Trophoblast cell (in vitro differentiated cells and primary cell): ENCODE measurements at regions not wholly inside any gene's neighbourhood (a gene's known extent, or its start where the extent isn't known, plus 50 kb on each side); places are given as distances from the start of the nearest gene placed in this dataset.
A peak's percentile ranks its signal among the peaks of the same experiment; 100 is the strongest.

Experiments
- DNase-seq, 2 donors: peaks; one replicate each; pipeline ENCODE4 v3.0.0-alpha.2; 2016
- H2AFZ ChIP-seq: 2 replicates; pipeline ENCODE4 v1.6.1; 2013; ENCODE audit warnings: low read length, moderate library complexity, mild to moderate bottlenecking; ENCODE audit not compliant: insufficient read depth, poor library complexity
- H2AK5ac ChIP-seq: 2 replicates; pipeline ENCODE4 v1.6.1; 2013; ENCODE audit warnings: mild to moderate bottlenecking, low read length
- H2BK120ac ChIP-seq: 2 replicates; pipeline ENCODE4 v1.6.1; 2013; ENCODE audit warnings: low read length, mild to moderate bottlenecking, moderate library complexity; ENCODE audit not compliant: insufficient read depth, poor library complexity
- H2BK12ac ChIP-seq: 2 replicates; pipeline ENCODE4 v1.6.1; 2013; ENCODE audit warnings: mild to moderate bottlenecking, low read length, moderate library complexity
- H2BK5ac ChIP-seq: 2 replicates; pipeline ENCODE4 v1.6.1; 2013; ENCODE audit warnings: low read length, low read depth, moderate library complexity, mild to moderate bottlenecking; ENCODE audit not compliant: poor library complexity
- H3K14ac ChIP-seq: 2 replicates; pipeline ENCODE4 v1.6.1; 2013; ENCODE audit warnings: mild to moderate bottlenecking, low read length
- H3K18ac ChIP-seq: 2 replicates; pipeline ENCODE4 v1.6.1; 2013; ENCODE audit warnings: mild to moderate bottlenecking, low read length
- H3K23ac ChIP-seq: 2 replicates; pipeline ENCODE4 v1.6.1; 2013; ENCODE audit warnings: low read length
- H3K27ac ChIP-seq: 2 replicates; pipeline ENCODE4 v1.5.1; 2013; ENCODE audit warnings: low read depth, mild to moderate bottlenecking, inconsistent platforms, low read length, moderate library complexity
- H3K27me3 ChIP-seq: 2 replicates; pipeline ENCODE4 v1.6.1; 2013; ENCODE audit warnings: inconsistent platforms, mild to moderate bottlenecking, low read length, moderate library complexity; ENCODE audit not compliant: insufficient read depth
- H3K36me3 ChIP-seq, 2 experiments: 1 replicate in 1 of 2; 2 replicates in 1 of 2; pipeline ENCODE4 v1.6.1; 2013; ENCODE audit warnings: low read length in 2 of 2, mild to moderate bottlenecking in 2 of 2, moderate library complexity in 1 of 2; ENCODE audit not compliant: insufficient read depth in 2 of 2, control insufficient read depth in 1 of 2
- H3K4ac ChIP-seq: 2 replicates; pipeline ENCODE4 v1.6.1; 2013; ENCODE audit warnings: low read depth, mild to moderate bottlenecking, low read length, moderate library complexity
- H3K4me1 ChIP-seq, 2 experiments: 1 replicate in 1 of 2; 2 replicates in 1 of 2; pipeline ENCODE4 v1.6.1; 2013; ENCODE audit warnings: low read length in 2 of 2, mild to moderate bottlenecking in 2 of 2, moderate library complexity in 1 of 2; ENCODE audit not compliant: insufficient read depth in 2 of 2, control insufficient read depth in 1 of 2
- H3K4me2 ChIP-seq: 2 replicates; pipeline ENCODE4 v1.6.1; 2013; ENCODE audit warnings: inconsistent platforms, mild to moderate bottlenecking, low read length, moderate library complexity
- H3K4me3 ChIP-seq: 2 replicates; pipeline ENCODE4 v1.5.1; 2013; ENCODE audit warnings: mild to moderate bottlenecking, low read depth, low read length, inconsistent platforms
- H3K79me1 ChIP-seq: one replicate; pipeline ENCODE4 v1.6.1; 2013; ENCODE audit warnings: low read length
- H3K79me2 ChIP-seq: 2 replicates; pipeline ENCODE4 v1.6.1; 2013; ENCODE audit warnings: low read length, mild to moderate bottlenecking; ENCODE audit not compliant: control insufficient read depth, insufficient read depth, poor library complexity
- H3K9ac ChIP-seq: 2 replicates; pipeline ENCODE4 v1.6.1; 2013; ENCODE audit warnings: mild to moderate bottlenecking, low read length
- H3K9me3 ChIP-seq: 2 replicates; pipeline ENCODE4 v1.6.1; 2013; ENCODE audit warnings: low read depth, mild to moderate bottlenecking, control low read depth, inconsistent platforms, low read length; ENCODE audit not compliant: insufficient read depth
- H4K12ac ChIP-seq: 2 replicates; pipeline ENCODE4 v1.6.1; 2013; ENCODE audit warnings: low read depth, mild to moderate bottlenecking, low read length, moderate library complexity
- H4K8ac ChIP-seq: 2 replicates; pipeline ENCODE4 v1.6.1; 2013; ENCODE audit warnings: low read depth, mild to moderate bottlenecking, low read length, moderate library complexity
- H4K91ac ChIP-seq: one replicate; pipeline ENCODE4 v1.6.1; 2013; ENCODE audit warnings: low read depth, mild to moderate bottlenecking, low read length, moderate library complexity
- WGBS: extraction: QIAGEN DNeasy Blood & Tissue Kit; methylation state at CpG from one replicate; pipeline ENCODE4 v1.1.7; 2013; ENCODE audit warnings: missing lambda C conversion rate; ENCODE audit not compliant: insufficient read length, insufficient coverage; ENCODE audit errors: extremely low coverage; 5-methylcytosine and 5-hydroxymethylcytosine counted together

DNA sequence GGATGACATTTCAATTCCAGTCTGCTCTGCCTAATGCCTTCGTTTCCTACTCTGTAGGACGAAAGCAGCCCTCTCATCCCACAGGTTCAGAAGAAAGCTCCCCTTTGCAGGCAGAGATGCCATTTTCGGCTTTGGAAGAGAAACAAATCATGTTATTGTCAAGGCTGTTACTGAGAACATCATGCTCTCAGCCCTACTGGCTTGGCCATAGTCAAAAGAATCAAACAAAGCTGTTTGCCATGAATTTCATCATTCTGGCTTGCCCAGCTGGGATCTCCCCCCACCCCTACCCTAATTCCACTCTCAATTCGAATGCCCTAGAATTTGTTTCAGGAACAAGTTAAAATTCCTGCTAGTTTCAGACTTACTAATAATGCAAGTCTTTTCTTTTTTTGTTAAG lies 162.3 kb upstream of the SERP2 start:
- no peak overlapping the region for H3K27ac ChIP-seq
- no peak overlapping the region for H3K4me3 ChIP-seq

GRCh38 chr13:44211704-44212346 lies 161.8 kb upstream of the SERP2 start:
- Histone ChIP-seq H3K18ac (no peak overlapping the region), H3K79me1 (no peaks in the 10 kb centered on the region), H4K91ac (no peak overlapping the region), H2BK120ac (no peak overlapping the region), H2AK5ac (no peak overlapping the region), H2BK12ac (no peak overlapping the region), H3K23ac (no peak overlapping the region), H4K8ac (no peak overlapping the region), H3K9me3 (peaks cover 2% of the 10 kb centered on the region), H3K4me2 (no peak overlapping the region), H3K36me3 (no peaks in the 10 kb centered on the region), H3K27me3 (no peaks in the 10 kb centered on the region), H3K4ac (no peak overlapping the region), H3K4me1 (peaks cover 0 to 2% of the 10 kb centered on the region in 2 experiments), H2BK5ac (no peak overlapping the region), H2AFZ (no peak overlapping the region), H4K12ac (no peak overlapping the region), H3K79me2 (no peaks in the 10 kb centered on the region), H3K27ac (no peak overlapping the region), H3K14ac (no peak overlapping the region), H3K9ac (no peak overlapping the region), H3K4me3 (no peak overlapping the region)
- no CpG with 5 or more reads among the region's 14 CpGs for WGBS
- no peak for DNase-seq

More for the DNA sequence above, 162.3 kb upstream of the SERP2 start:
- H2BK12ac ChIP-seq, result no peak overlapping the region
- DNase-seq, result no peak
- no peak overlapping the region for H2BK120ac ChIP-seq
- H3K27me3 ChIP-seq, result no peaks in the 10 kb centered on the region
- no peak overlapping the region for H3K14ac ChIP-seq
- H3K79me1 ChIP-seq, result no peaks in the 10 kb centered on the region
- no peak overlapping the region for H4K12ac ChIP-seq
- peaks cover 0 to 2% of the 10 kb centered on the region in 2 experiments for H3K4me1 ChIP-seq
- H3K9me3 ChIP-seq, result peaks cover 2% of the 10 kb centered on the region
- H2AFZ ChIP-seq, result no peak overlapping the region
- H3K9ac ChIP-seq, result no peak overlapping the region
- H3K23ac ChIP-seq, result no peak overlapping the region
- no peaks in the 10 kb centered on the region for H3K79me2 ChIP-seq
- no peak overlapping the region for H4K8ac ChIP-seq
- no peak overlapping the region for H4K91ac ChIP-seq
- H3K36me3 ChIP-seq, result no peaks in the 10 kb centered on the region
- H2BK5ac ChIP-seq, result no peak overlapping the region
- no peak overlapping the region for H3K4ac ChIP-seq
- H2AK5ac ChIP-seq, result no peak overlapping the region
- H3K4me2 ChIP-seq, result no peak overlapping the region
- WGBS, result no CpG with 5 or more reads among the region's 4 CpGs
- H3K18ac ChIP-seq, result no peak overlapping the region

- Histone ChIP-seq H3K27ac (no peak overlapping the region), H2BK5ac (no peak overlapping the region), H2AK5ac (no peak overlapping the region), H3K14ac (no peak overlapping the region), H3K27me3 (no peaks in the 10 kb centered on the region), H3K4ac (no peak overlapping the region), H2BK12ac (no peak overlapping the region), H3K23ac (no peak overlapping the region), H2BK120ac (no peak overlapping the region), H4K91ac (no peak overlapping the region), H2AFZ (no peak overlapping the region), H3K4me1 (peaks cover 0 to 2% of the 10 kb centered on the region in 2 experiments), H3K4me2 (no peak overlapping the region), H3K18ac (no peak overlapping the region), H3K9me3 (peaks cover 2% of the 10 kb centered on the region), H4K8ac (no peak overlapping the region), H3K79me1 (no peaks in the 10 kb centered on the region), H3K36me3 (no peaks in the 10 kb centered on the region), H4K12ac (no peak overlapping the region), H3K79me2 (no peaks in the 10 kb centered on the region), H3K4me3 (no peak overlapping the region), H3K9ac (no peak overlapping the region)
- DNase-seq, result peak; percentile 81 to 87
- no CpG with 5 or more reads among the region's 9 CpGs for WGBS
Measured at GRCh38 chr13:44212633-44213396, 160.8 kb upstream of the SERP2 start.

GRCh38 chr13:44218501-44219240 lies 155.0 kb upstream of the SERP2 start:
- Histone ChIP-seq H4K12ac (no peak overlapping the region), H3K4me3 (no peak overlapping the region), H3K79me2 (no peaks in the 10 kb centered on the region), H3K4me2 (no peak overlapping the region), H2BK12ac (no peak overlapping the region), H3K18ac (no peak overlapping the region), H3K36me3 (no peaks in the 10 kb centered on the region), H3K79me1 (no peaks in the 10 kb centered on the region), H3K27me3 (no peaks in the 10 kb centered on the region), H2BK5ac (no peak overlapping the region), H2AFZ (no peak overlapping the region), H4K8ac (no peak overlapping the region), H3K27ac (no peak overlapping the region), H2AK5ac (no peak overlapping the region), H3K4me1 (no peaks in the 10 kb centered on the region), H4K91ac (no peak overlapping the region), H3K9me3 (peaks cover 2% of the 10 kb centered on the region), H3K14ac (no peak overlapping the region), H2BK120ac (no peak overlapping the region), H3K23ac (no peak overlapping the region), H3K9ac (no peak overlapping the region), H3K4ac (no peak overlapping the region)
- no CpG with 5 or more reads among the region's 10 CpGs for WGBS
- DNase-seq, result no peak
